Progenitor cell of endocrine pancreas (in vitro differentiated cells): ENCODE measurements at regions not wholly inside any gene's neighbourhood (a gene's known extent, or its start where the extent isn't known, plus 50 kb on each side); places are given as distances from the start of the nearest gene placed in this dataset.

ENCODE experiments used
- DNase-seq: peaks from one replicate; pipeline ENCODE4 v3.0.0; 2021; ENCODE audit warnings: low spot score; ENCODE audit not compliant: unreplicated experiment
- H3K27ac Mint-ChIP-seq: 2 replicates; pipeline ENCODE4 v1.8.0; 2021; ENCODE audit warnings: mild to moderate bottlenecking, moderate library complexity, mixed read lengths
- H3K27me3 Mint-ChIP-seq: 2 replicates; pipeline ENCODE4 v1.8.0; 2021; ENCODE audit warnings: mixed read lengths
- H3K36me3 Mint-ChIP-seq: 2 replicates; pipeline ENCODE4 v1.8.0; 2022; ENCODE audit warnings: mixed read lengths; ENCODE audit not compliant: insufficient read depth
- H3K4me1 Mint-ChIP-seq: 2 replicates; pipeline ENCODE4 v1.8.0; 2021; ENCODE audit warnings: low read depth, mixed read lengths
- H3K4me3 Mint-ChIP-seq: 2 replicates; pipeline ENCODE4 v1.8.0; 2021; ENCODE audit warnings: low read depth, mild to moderate bottlenecking, moderate library complexity, mixed read lengths
- H3K9me3 Mint-ChIP-seq: 2 replicates; pipeline ENCODE4 v1.8.0; 2021; ENCODE audit warnings: low read depth, mixed read lengths
- TF ChIP-seq, protein P1 (sequence below): fragments of 200-600 bp; sonication (generic); IDR thresholded peaks from one replicate; pipeline ENCODE4 v1.5.0; 2021; ENCODE audit warnings: antibody characterized with exemption, mild to moderate bottlenecking; ENCODE audit not compliant: unreplicated experiment

DNA sequence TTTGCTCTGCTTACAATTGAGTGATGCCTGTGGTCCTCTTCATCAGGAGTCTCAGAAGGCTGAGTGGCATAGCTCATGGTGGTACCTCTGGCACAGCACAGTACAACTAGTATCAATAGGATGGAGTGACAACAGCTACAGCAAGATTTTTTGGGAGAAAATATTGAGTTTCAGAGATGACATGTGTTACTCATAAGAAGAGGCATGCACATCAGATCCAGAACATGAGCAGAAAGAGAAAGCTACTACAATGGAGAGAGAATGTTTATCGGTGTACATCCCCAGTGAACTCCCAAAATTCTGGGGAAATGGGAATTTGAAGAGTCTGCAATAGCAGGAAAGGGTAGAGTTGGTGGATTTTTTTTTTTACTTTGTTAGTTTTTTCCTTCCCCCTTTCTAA, 130.5 kb upstream of the MB21D2 start:
- H3K36me3 Mint-ChIP-seq, result no peaks in the 10 kb centered on the region
- no peak overlapping the region for H3K27ac Mint-ChIP-seq
- DNase-seq, result no peak
- no peaks in the 10 kb centered on the region for H3K9me3 Mint-ChIP-seq
- peaks cover 5% of the 10 kb centered on the region for H3K27me3 Mint-ChIP-seq
- H3K4me1 Mint-ChIP-seq, result peaks cover 3% of the 10 kb centered on the region
- TF ChIP-seq, protein P1, sequence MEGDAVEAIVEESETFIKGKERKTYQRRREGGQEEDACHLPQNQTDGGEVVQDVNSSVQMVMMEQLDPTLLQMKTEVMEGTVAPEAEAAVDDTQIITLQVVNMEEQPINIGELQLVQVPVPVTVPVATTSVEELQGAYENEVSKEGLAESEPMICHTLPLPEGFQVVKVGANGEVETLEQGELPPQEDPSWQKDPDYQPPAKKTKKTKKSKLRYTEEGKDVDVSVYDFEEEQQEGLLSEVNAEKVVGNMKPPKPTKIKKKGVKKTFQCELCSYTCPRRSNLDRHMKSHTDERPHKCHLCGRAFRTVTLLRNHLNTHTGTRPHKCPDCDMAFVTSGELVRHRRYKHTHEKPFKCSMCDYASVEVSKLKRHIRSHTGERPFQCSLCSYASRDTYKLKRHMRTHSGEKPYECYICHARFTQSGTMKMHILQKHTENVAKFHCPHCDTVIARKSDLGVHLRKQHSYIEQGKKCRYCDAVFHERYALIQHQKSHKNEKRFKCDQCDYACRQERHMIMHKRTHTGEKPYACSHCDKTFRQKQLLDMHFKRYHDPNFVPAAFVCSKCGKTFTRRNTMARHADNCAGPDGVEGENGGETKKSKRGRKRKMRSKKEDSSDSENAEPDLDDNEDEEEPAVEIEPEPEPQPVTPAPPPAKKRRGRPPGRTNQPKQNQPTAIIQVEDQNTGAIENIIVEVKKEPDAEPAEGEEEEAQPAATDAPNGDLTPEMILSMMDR, result no peak
- no peak overlapping the region for H3K4me3 Mint-ChIP-seq

DNA sequence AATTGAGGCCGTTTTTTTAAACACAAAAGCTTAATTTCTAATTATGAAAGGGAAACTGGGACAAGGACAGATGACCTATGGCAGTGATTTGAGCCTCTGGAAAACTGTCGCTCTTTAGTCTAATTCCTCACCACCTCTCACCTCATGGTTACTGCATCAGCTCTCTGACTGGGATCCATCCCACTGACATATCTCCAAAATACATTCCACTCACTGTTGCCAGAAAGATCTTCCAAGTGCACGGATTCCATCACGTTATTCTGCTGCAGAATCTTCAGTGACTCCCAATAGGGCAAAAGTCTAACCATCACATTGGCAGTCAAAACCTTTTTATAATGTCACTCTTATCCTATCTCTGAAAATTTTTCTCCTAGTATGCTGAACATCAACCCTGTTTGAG, 132.3 kb upstream of the MB21D2 start:
- peaks cover 3% of the 10 kb centered on the region for H3K4me1 Mint-ChIP-seq
- H3K27ac Mint-ChIP-seq, result no peak overlapping the region
- peaks cover 5% of the 10 kb centered on the region for H3K27me3 Mint-ChIP-seq
- H3K36me3 Mint-ChIP-seq, result no peaks in the 10 kb centered on the region
- no peak overlapping the region for H3K4me3 Mint-ChIP-seq
- TF ChIP-seq, protein P1, result no peak
- no peaks in the 10 kb centered on the region for H3K9me3 Mint-ChIP-seq
- DNase-seq, result no peak

DNA sequence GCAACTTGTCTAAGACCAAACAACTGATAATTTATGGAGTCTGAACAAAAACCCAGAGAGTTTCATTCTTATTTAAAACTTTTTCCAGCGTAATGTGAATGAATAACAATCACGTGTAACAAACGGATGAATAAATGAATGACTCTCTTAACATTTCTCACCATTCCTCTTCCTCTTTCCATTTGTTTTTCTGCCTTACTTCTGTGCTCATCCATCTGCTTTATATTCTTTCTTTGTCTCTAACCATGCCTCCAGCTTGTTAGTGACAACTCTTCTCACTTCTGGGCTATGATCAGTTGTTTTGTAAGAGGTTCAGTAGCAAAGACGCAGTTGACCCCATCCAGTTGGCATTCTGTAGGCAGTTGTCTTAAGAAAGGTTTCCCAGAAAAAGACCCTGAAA, 133.7 kb upstream of the MB21D2 start:
- Mint-ChIP-seq H3K36me3 (no peaks in the 10 kb centered on the region), H3K27ac (no peak overlapping the region), H3K4me1 (peaks cover 2% of the 10 kb centered on the region), H3K27me3 (peaks cover 5% of the 10 kb centered on the region), H3K9me3 (no peaks in the 10 kb centered on the region), H3K4me3 (no peak overlapping the region)
- TF ChIP-seq, protein P1, result no peak
- DNase-seq, result no peak

GRCh38 chr3:193052354-193053045, 134.8 kb upstream of the MB21D2 start:
- no peak for DNase-seq
- peaks cover 5% of the 10 kb centered on the region for H3K27me3 Mint-ChIP-seq
- H3K9me3 Mint-ChIP-seq, result no peaks in the 10 kb centered on the region
- H3K4me1 Mint-ChIP-seq, result no peaks in the 10 kb centered on the region
- no peak overlapping the region for H3K27ac Mint-ChIP-seq
- TF ChIP-seq, protein P1, result no peak
- no peaks in the 10 kb centered on the region for H3K36me3 Mint-ChIP-seq
- no peak overlapping the region for H3K4me3 Mint-ChIP-seq

- Mint-ChIP-seq H3K27me3 (peaks cover 5% of the 10 kb centered on the region), H3K27ac (no peak overlapping the region), H3K4me3 (no peak overlapping the region), H3K4me1 (no peaks in the 10 kb centered on the region), H3K9me3 (no peaks in the 10 kb centered on the region), H3K36me3 (no peaks in the 10 kb centered on the region)
- DNase-seq, result no peak
- TF ChIP-seq, protein P1, result no peak
These were observed 135.4 kb upstream of the MB21D2 start for GRCh38 chr3:193053046-193053435.
